Medulla oblongata (tissue), 1 donor: ENCODE measurements at regions not wholly inside any gene's neighbourhood (a gene's known extent, or its start where the extent isn't known, plus 50 kb on each side); places are given as distances from the start of the nearest gene placed in this dataset.

Source experiments
- DNase-seq: peaks from one replicate; pipeline ENCODE4 v3.0.0-alpha.2; 2015; ENCODE audit errors: extremely low spot score

DNA sequence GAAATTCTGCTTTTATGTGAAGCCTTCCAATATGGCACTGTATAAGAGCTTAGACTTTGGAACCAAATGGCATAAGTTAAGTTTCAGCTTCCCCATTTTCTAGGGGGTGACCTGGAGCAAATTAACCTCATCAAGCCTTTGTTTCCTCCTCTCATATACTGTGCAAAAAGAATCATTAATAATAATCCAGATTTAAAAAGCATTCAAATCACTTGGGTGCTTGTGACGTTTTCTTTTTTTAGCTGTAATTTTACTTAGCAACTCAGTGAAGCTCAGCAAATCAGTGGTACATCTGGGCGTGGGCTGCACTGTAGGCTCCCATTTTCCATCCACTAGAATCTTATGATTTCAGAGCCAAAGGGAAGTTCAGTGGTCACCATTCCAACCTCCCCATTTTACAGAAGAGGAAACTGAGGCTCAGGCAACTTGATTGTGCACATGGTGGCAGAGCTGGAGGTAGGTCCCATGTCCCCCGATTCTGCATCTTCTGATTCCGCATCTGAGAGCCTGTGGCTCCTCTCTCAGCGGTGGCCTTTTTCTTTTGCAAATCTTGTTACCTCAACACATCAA is 131.2 kb downstream of the SNAPC1 start:
- no peak for DNase-seq

DNA sequence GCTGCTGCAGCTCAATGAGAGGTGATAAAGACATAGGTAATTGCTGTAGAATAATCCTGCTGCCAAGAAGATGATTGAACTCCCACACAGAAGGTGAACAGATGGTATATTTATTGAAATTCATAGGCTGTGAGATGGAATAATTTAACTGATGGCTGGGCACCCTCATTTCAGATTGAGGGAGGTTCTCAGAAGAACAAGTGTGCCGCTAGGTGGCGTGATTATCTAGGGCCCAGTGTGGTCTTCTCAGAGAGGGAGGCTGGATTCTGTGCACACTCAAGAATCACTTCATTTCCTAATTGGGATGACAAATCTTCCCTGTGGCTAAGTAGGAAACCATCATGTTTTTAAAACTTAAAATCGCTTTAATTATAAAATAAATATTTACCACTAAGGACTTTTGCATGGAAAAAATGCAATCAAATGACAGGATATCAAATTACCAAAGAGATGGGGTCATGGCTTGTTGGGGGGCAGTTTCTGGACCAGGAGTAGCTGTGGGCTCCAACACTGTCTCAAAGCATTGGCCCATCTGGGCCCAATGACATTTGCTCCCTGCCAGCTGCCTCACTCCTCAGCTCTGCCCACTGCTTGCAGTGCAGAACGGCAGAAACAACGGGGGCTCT is 132.3 kb downstream of the SNAPC1 start:
- DNase-seq = peak; percentile 69

- DNase-seq = no peak
These were observed 135.1 kb downstream of the SNAPC1 start for GRCh38 chr14:61897300-61897699.

- DNase-seq = no peak
These were observed 136.3 kb downstream of the SNAPC1 start for GRCh38 chr14:61898568-61898967.

DNA sequence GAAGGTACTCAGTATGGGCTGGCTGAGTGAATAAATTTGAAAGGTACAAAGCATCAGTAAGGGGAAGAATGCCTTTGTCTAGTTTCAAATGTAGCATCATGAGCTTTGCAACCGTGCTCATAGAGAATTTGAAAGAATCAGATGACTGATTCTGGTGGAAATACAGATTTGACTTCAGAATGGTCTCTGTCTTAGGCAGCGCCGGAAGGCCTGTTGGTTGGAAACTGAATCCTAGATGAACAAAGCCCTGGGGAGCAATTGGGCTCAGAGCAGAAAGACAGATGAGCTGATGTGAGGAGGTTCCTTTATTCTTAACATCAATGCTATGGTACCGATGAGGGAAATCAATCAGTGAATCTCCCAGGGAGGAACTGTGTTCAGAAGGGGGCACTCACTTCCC is 137.3 kb downstream of the SNAPC1 start:
- no peak for DNase-seq

DNA sequence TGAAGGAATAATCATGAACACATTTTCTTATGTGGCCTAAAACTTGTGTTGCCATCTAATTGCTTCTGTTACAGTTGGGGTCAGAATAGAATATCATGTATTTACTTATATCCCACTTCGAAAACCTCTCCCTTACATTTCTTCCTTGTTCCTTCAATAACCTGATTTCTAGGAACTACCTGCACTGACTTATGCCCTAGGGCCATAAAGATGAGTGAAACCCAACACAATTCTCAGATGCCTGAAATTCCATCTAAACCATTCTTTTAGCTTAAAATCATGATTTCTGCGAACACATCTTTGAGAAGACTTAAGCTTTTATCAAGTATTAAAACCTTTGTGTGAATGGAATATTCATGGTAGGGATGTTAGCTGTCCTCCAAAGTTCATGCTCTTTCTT is 142.7 kb downstream of the SNAPC1 start:
- no peak for DNase-seq

DNA sequence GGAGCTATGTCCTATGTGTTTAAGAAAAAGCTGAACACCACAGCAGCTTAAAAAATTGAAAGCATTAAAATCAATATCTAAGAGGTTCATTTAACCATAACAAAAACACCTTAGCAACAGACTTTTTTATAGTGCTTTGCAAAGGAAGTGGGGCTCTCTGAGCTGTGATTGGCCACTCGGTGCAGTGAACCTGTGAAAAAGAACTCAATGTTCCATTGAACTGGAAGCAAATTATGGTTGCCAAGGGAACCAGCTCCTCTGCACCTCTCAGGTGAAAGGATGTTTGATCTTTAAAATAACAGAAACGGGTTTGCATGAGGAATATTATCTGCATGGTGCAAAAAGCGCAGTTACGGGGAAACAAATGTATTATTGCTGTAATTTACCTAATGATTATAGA is 149.4 kb downstream of the SNAPC1 start:
- DNase-seq = no peak

GRCh38 chr14:61918998-61919397 is 156.8 kb downstream of the SNAPC1 start:
- DNase-seq = no peak

- no peak for DNase-seq
These were observed 161.1 kb downstream of the SNAPC1 start for GRCh38 chr14:61923348-61923747.

DNA sequence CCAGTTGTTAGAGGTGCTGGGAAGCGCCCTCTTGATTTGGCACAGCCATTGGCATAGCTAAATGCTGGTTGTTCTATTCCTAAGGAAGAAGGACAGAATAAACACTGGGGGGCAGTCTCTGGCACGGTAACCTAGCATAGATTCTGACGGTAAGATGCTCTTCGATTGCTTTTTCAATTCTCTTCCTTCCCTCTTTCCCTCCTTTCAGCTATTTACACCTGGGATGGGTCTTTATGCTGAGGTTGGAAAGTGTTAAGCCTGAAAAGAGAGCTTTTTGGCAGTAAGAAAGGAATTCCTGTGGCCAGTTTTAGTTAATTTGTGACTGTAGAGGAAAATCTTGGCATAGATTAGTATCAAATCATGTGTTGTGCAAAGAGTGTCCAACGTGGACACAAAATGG is 162.8 kb downstream of the SNAPC1 start:
- peak; percentile 46 for DNase-seq

DNA sequence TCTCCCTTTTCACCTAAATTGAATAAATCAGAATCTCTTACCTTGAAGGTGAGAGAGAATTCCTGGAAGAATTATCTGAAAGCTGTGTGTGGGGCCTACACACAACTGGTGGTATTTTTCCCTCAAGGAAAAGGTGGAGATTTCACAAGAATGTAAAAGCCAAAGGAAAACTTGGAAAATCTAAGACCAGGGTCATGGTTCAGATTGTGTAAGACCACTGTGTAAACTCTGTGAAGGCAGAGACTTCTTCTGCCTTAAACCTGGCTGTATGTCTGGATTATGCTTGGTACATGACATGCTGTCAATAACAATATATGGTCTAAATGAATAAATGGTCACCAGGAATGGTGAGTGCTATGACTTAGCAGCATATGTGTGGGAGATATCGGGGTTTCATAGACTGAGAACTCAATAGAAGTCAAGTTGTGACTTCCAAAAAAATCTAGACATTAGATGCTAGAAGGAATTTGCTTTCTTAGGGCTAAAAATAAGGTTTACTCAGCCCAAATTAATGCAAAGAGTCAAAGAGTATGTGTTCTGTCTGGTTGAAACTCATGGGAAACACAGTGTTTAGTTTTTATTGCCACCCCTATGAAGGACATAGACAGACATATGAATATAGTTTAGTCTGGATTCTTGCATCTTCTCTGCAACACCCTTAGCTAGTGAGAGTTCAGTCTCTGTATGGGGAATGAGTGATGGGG is 163.7 kb downstream of the SNAPC1 start:
- no peak for DNase-seq

- no peak for DNase-seq
These were observed 164.8 kb downstream of the SNAPC1 start for GRCh38 chr14:61927060-61927459.

DNA sequence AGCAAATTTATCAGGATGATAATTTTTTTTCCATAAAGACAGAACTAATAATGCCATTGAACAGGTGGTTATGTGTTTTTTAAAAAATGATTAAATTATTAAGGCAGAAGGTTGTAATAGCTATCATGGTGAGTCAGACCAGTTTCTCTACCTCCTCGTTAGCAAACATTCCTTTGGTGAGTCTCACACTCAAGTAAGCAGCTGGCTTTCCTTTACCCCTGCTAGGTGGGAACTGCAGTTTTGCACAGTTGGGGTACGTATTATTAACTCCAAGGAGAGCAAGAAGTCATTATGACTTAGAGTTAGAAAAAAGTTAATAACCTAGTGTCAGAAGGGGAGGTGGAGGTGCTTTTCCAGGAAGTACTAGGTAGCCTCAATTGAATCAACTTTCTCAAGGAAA is 165.3 kb downstream of the SNAPC1 start:
- DNase-seq = no peak

DNA sequence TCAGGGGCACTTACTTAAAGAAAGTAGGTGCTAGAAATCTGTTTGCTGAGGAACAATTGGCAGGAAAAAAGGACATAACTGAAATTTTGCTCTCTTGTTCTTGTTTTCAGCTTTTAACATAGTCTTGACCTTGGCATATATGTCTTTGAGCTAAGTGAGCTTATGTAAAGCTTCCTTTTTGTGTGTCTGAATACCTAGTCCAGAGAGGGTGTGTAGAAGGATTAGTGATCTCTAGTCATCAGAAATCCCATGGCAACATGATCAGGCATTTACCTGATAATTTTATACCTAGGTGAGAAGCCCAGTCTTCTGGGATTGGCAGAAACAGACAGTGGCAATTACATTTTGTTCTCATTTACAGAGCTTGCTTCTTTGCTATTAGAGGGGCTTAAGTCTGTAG is 166.1 kb downstream of the SNAPC1 start:
- no peak for DNase-seq

DNA sequence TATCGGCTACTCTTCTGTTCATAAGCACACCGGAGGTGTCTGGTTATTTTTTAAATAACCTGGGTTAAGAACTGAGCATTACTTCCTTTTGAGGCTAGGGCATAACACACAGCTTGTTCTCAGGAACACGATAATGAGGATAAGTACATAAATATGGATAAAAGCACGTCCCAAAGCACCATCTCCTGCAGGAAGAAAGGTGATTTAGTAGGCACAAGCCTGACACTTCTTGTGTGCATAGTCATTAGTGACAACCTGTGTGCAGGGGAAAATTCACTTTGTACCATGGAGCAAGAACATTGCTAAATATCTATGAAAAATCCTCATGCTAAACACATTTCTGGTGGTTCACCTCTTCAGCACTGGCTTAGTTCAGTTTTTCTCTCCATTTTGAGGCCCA is 166.5 kb downstream of the SNAPC1 start:
- no peak for DNase-seq

GRCh38 chr14:61929651-61930050 is 167.4 kb downstream of the SNAPC1 start:
- no peak for DNase-seq

DNA sequence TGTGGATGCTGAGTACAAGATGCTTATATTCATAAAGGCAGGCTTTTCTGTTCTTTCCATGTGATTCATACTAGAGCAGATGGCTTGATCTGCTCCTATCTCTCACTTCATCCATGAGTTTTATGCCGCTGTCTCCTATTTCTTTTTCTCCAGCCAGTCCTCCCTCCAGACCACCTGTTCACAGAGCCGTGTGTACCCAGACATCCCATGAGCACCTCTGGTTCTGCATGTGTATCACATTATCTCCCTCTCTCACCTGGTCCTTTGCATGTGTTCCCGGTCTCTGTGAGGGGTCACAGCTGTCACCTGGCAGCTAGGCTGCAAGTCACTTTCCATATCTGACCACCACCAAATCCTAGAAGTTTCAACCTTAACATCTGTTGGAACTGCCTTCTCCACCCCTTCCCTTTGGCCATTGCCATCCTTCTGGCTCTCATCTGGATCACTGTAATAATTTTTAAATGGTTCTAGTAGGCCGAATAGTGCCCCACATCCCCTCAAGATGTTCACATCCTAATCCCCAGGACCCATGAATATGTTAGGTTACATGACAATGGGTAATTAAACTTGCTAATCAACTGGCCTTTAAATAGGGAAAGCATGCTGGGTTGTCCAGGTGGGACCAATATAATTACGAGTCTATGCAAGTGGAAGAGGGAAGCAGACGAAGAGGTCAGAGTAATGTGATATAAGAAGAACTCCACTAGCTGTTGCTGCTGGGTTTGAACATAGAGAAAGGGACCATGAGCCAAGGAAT is 168.1 kb downstream of the SNAPC1 start:
- DNase-seq = no peak

DNA sequence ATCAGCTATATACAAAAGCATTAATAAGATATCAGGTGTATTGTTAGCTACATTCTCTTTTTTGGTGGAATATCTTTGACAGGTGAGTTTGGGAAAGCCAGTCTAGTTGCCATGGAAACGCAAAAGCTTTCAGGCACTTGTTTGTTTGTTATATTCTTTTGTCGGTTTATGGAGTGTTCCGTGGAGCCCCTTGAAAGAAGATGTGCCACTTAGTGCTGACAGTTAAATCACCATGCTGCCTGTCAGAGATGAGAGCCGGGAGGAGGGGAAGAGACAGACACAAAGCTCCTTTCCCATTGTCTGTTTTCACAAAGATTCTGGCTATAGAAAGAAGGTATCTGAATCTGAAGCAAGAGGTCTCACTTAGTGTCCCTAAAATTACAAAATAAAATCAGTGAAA is 170.8 kb downstream of the SNAPC1 start:
- no peak for DNase-seq

DNA sequence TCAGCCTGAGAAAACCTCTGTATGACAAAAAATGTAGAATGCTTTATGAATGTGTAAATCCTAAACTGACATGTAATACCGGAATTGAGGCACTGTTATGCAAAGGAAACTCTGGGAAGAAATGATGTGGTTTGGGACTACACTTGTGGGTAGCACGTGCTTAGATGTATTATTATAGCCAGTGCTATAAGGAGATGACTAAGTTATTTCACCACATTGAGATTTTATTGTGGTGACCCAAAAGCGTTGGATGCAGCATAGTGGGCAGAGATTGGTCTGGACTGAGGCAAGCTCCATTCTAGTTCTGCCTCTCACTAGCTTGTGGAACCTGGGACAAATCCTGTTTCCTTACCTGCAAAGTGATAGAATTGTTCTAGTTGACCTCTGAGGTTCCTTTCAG is 172.2 kb downstream of the SNAPC1 start:
- DNase-seq = no peak

- no peak for DNase-seq
These were observed 177.6 kb downstream of the SNAPC1 start for GRCh38 chr14:61939776-61940175.

DNA sequence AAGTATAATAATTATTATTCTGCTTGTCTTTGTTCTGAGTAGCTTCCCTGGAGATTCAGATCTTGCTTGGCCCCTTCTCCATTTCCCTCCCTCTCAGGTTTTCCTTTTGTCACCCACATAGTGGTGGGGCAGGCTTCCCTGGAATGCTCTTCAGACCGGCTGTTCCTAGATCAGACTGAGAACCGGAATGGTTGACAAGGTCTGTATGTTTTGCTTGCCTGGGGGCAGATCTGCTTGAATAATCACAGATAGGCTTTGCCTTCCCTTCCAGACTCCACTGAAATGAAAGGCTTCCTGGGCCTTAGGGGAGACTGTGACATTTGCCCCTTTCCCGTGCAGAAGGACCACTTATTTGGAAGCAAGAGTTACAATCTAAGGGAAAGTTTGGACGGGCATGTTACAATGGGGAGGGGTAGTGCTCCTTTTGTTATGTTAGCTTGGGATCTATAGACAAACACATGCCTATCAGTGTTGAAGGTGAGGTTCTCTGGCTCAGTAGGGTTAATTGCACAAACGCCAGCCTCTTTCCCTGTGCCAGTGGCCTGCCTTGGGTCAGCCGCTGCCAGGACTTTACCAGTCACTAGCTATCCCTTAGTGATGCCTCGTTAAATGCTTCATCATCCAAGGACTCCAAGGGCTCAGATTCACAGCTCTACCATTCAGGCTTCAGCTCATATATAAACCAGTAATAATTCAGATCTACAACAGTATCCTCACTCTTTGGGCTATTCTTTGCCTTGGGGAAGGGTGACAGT is 178.6 kb downstream of the SNAPC1 start:
- DNase-seq = no peak
